Upper lobe of right lung (tissue), 1 donor: ENCODE measurements at regions not wholly inside any gene's neighbourhood (a gene's known extent, or its start where the extent isn't known, plus 50 kb on each side); places are given as distances from the start of the nearest gene placed in this dataset.
"Not testable (repeated sequence)": the region's sequence is repeated elsewhere in the genome, so short reads cannot be mapped to it uniquely, and the experiment has no call there.

ENCODE experiments used
- ATAC-seq: fragments of 200-7000 bp; cut with Tn5 transposase; one replicate; pipeline ENCODE4 v1.9.1; 2020; ENCODE audit warnings: mild to moderate bottlenecking, moderate library complexity
- DNase-seq: peaks from one replicate; pipeline ENCODE4 v3.0.0-alpha.2; 2020
- H3K27ac ChIP-seq: fragments of 200-600 bp; one replicate; pipeline ENCODE4 v1.8.0; 2022
- H3K27me3 ChIP-seq: fragments of 200-600 bp; one replicate; pipeline ENCODE4 v1.8.0; 2022; ENCODE audit warnings: mild to moderate bottlenecking
- H3K36me3 ChIP-seq: fragments of 200-600 bp; one replicate; pipeline ENCODE4 v1.8.0; 2022
- H3K4me1 ChIP-seq: fragments of 200-600 bp; one replicate; pipeline ENCODE4 v1.8.0; 2022
- H3K4me3 ChIP-seq: fragments of 200-600 bp; one replicate; pipeline ENCODE4 v1.8.0; 2022; ENCODE audit warnings: mild to moderate bottlenecking
- H3K9me3 ChIP-seq: fragments of 200-600 bp; one replicate; pipeline ENCODE4 v1.8.0; 2022
- CTCF ChIP-seq: fragments of 200-600 bp; IDR thresholded peaks from one replicate; pipeline ENCODE4 v1.8.0; 2022; ENCODE audit warnings: antibody characterized with exemption
- intact Hi-C: fragments of 100-400 bp; cut with DNase I; formaldehyde crosslinking; loops from one replicate; pipeline ENCODE4 v1.11.0; 2022
- donor health status: DM: no; HTN: yes; CAD: no; lungs with severe emphysema.

GRCh38 chr7:17432793-17433192, 134.3 kb downstream of the AHR start:
- no peak for ATAC-seq

GRCh38 chr7:17434191-17434590, 135.7 kb downstream of the AHR start:
- intact Hi-C loops, result no loop called here
- H3K36me3 ChIP-seq, result no peaks in the 10 kb centered on the region
- DNase-seq (no peak), ATAC-seq (no peak)
- H3K9me3 ChIP-seq, result no peaks in the 10 kb centered on the region
- no peak overlapping the region for H3K4me3 ChIP-seq
- H3K27ac ChIP-seq, result no peak overlapping the region
- no peaks in the 10 kb centered on the region for H3K27me3 ChIP-seq
- no peak for TF ChIP-seq CTCF
- H3K4me1 ChIP-seq, result no peaks in the 10 kb centered on the region

More at GRCh38 chr7:17432793-17433192, 134.3 kb downstream of the AHR start:
- no peak for TF ChIP-seq CTCF
- H3K27me3 ChIP-seq, result no peaks in the 10 kb centered on the region
- no peak for DNase-seq
- H3K27ac ChIP-seq, result no peak overlapping the region
- intact Hi-C loops, result no loop called here
- no peaks in the 10 kb centered on the region for H3K9me3 ChIP-seq
- H3K4me3 ChIP-seq, result no peak overlapping the region
- no peaks in the 10 kb centered on the region for H3K36me3 ChIP-seq
- H3K4me1 ChIP-seq, result no peaks in the 10 kb centered on the region

- Histone ChIP-seq H3K9me3 (no peaks in the 10 kb centered on the region), H3K4me1 (no peaks in the 10 kb centered on the region), H3K36me3 (no peaks in the 10 kb centered on the region), H3K27ac (no peak overlapping the region), H3K4me3 (no peak overlapping the region), H3K27me3 (no peaks in the 10 kb centered on the region)
- DNase-seq (no peak), ATAC-seq (no peak)
- TF ChIP-seq CTCF, result no peak
- intact Hi-C loops, result no loop called here
Measured at GRCh38 chr7:17434841-17435692, 136.6 kb downstream of the AHR start.

- ATAC-seq (no peak), DNase-seq (no peak)
- H3K4me3 ChIP-seq, result no peak overlapping the region
- no peaks in the 10 kb centered on the region for H3K9me3 ChIP-seq
- H3K27ac ChIP-seq, result no peak overlapping the region
- H3K27me3 ChIP-seq, result no peaks in the 10 kb centered on the region
- no peaks in the 10 kb centered on the region for H3K36me3 ChIP-seq
- TF ChIP-seq CTCF, result no peak
- no peaks in the 10 kb centered on the region for H3K4me1 ChIP-seq
- intact Hi-C loops, result no loop called here
Measured at GRCh38 chr7:17436126-17436525, 137.7 kb downstream of the AHR start.

- no peak for TF ChIP-seq CTCF
- no peak for DNase-seq
- intact Hi-C loops, result no loop called here
Measured at GRCh38 chr7:17437586-17437985, 139.1 kb downstream of the AHR start.

GRCh38 chr7:17440025-17440784, 141.8 kb downstream of the AHR start:
- DNase-seq, H3K9me3 ChIP-seq, H3K4me1 ChIP-seq, H3K4me3 ChIP-seq, intact Hi-C loops, H3K36me3 ChIP-seq, H3K27me3 ChIP-seq, H3K27ac ChIP-seq, ATAC-seq: not testable (repeated sequence)

More at GRCh38 chr7:17437586-17437985, 139.1 kb downstream of the AHR start:
- H3K36me3 ChIP-seq, result no peaks in the 10 kb centered on the region
- H3K9me3 ChIP-seq, result no peaks in the 10 kb centered on the region
- no peak for ATAC-seq
- H3K27me3 ChIP-seq, result no peaks in the 10 kb centered on the region
- no peak overlapping the region for H3K4me3 ChIP-seq
- no peaks in the 10 kb centered on the region for H3K4me1 ChIP-seq
- H3K27ac ChIP-seq, result no peak overlapping the region
